Mesenchymal stem cell (in vitro differentiated cells and primary cell): ENCODE measurements at regions not wholly inside any gene's neighbourhood (a gene's known extent, or its start where the extent isn't known, plus 50 kb on each side); places are given as distances from the start of the nearest gene placed in this dataset.

Experiments used
- DNase-seq: peaks from one replicate; pipeline ENCODE4 v3.0.0-alpha.2; 2013
- H2AFZ ChIP-seq: one replicate; pipeline ENCODE4 v1.6.1; 2013; ENCODE audit warnings: low read depth, mild to moderate bottlenecking, control low read depth, inconsistent platforms, low read length, moderate library complexity
- H2AK5ac ChIP-seq: 2 replicates; pipeline ENCODE4 v1.6.1; 2013; ENCODE audit warnings: low read length, moderate library complexity, mild to moderate bottlenecking, inconsistent platforms; ENCODE audit not compliant: severe bottlenecking
- H2BK120ac ChIP-seq: one replicate; pipeline ENCODE4 v1.6.1; 2013; ENCODE audit warnings: low read depth, mild to moderate bottlenecking, inconsistent platforms, low read length, moderate library complexity
- H2BK12ac ChIP-seq, 2 experiments: one replicate each; pipeline ENCODE4 v1.6.1; 2013; ENCODE audit warnings: inconsistent platforms in 2 of 2, low read length in 2 of 2, mild to moderate bottlenecking in 2 of 2, moderate library complexity in 2 of 2, control low read depth in 1 of 2
- H2BK15ac ChIP-seq: one replicate; pipeline ENCODE4 v1.6.1; 2013; ENCODE audit warnings: mild to moderate bottlenecking, low read depth, inconsistent platforms; ENCODE audit not compliant: poor library complexity, severe bottlenecking
- H2BK5ac ChIP-seq: 2 replicates; pipeline ENCODE4 v1.6.1; 2013; ENCODE audit warnings: low read depth, mild to moderate bottlenecking, low read length, control low read depth, inconsistent platforms; ENCODE audit not compliant: poor library complexity, severe bottlenecking
- H3K14ac ChIP-seq, 2 experiments: one replicate each; pipeline ENCODE4 v1.6.1; 2013; ENCODE audit warnings: inconsistent platforms in 2 of 2, low read length in 2 of 2, control low read depth in 1 of 2, mild to moderate bottlenecking in 1 of 2, moderate library complexity in 1 of 2
- H3K18ac ChIP-seq, 2 experiments: one replicate each; pipeline ENCODE4 v1.6.1; 2013; ENCODE audit warnings: inconsistent platforms in 2 of 2, low read length in 2 of 2, control low read depth in 1 of 2, low read depth in 1 of 2, mild to moderate bottlenecking in 1 of 2
- H3K23ac ChIP-seq, 2 experiments: one replicate each; pipeline ENCODE4 v1.6.1; 2013; ENCODE audit warnings: inconsistent platforms in 2 of 2, low read length in 2 of 2, mild to moderate bottlenecking in 2 of 2, moderate library complexity in 2 of 2, control low read depth in 1 of 2
- H3K27ac ChIP-seq: 2 replicates; pipeline ENCODE4 v1.5.1; 2013; ENCODE audit warnings: mild to moderate bottlenecking, moderate library complexity, low read length, control low read depth, inconsistent platforms; ENCODE audit not compliant: poor library complexity, severe bottlenecking
- H3K27me3 ChIP-seq, 2 experiments: 2 replicates each; pipeline versions ENCODE4 v1.6.1 to v1.7.0; 2013; ENCODE audit warnings: low read length in 2 of 2, mild to moderate bottlenecking in 2 of 2, moderate library complexity in 2 of 2, control low read depth in 1 of 2, inconsistent platforms in 1 of 2; ENCODE audit not compliant: control insufficient read depth in 1 of 2, insufficient read depth in 1 of 2
- H3K36me3 ChIP-seq, 2 experiments: 2 replicates each; pipeline versions ENCODE4 v1.6.1 to v1.7.0; 2013; ENCODE audit warnings: low read length in 2 of 2, control low read depth in 1 of 2, inconsistent platforms in 1 of 2, low read depth in 1 of 2, mild to moderate bottlenecking in 1 of 2; ENCODE audit not compliant: insufficient read depth in 2 of 2, control insufficient read depth in 1 of 2
- H3K4ac ChIP-seq, 2 experiments: one replicate each; pipeline ENCODE4 v1.6.1; 2013; ENCODE audit warnings: inconsistent platforms in 2 of 2, low read length in 2 of 2, mild to moderate bottlenecking in 2 of 2, moderate library complexity in 2 of 2, control low read depth in 1 of 2, low read depth in 1 of 2
- H3K4me1 ChIP-seq: 2 replicates; pipeline ENCODE4 v1.6.1; 2013; ENCODE audit warnings: low read depth, low read length, control low read depth; ENCODE audit not compliant: control insufficient read depth, insufficient read depth
- H3K4me2 ChIP-seq: 2 replicates; pipeline ENCODE4 v1.6.1; 2013; ENCODE audit warnings: low read length, mild to moderate bottlenecking, inconsistent platforms; ENCODE audit not compliant: poor library complexity, severe bottlenecking
- H3K4me3 ChIP-seq, 2 experiments: 2 replicates each; pipeline versions ENCODE4 v1.5.1 to v1.7.0; 2013; ENCODE audit warnings: low read length in 2 of 2, mild to moderate bottlenecking in 2 of 2, control low read depth in 1 of 2, low read depth in 1 of 2; ENCODE audit not compliant: insufficient read depth in 1 of 2
- H3K79me1 ChIP-seq: replicated peaks from 2 replicates; pipeline ENCODE4 v1.6.1; 2013; ENCODE audit warnings: mild to moderate bottlenecking, control low read depth, low read length, inconsistent platforms; ENCODE audit not compliant: poor library complexity, severe bottlenecking
- H3K9ac ChIP-seq: 2 replicates; pipeline ENCODE4 v1.7.0; 2013; ENCODE audit warnings: mild to moderate bottlenecking, low read length, moderate library complexity
- H3K9me3 ChIP-seq: 2 replicates; pipeline ENCODE4 v1.7.0; 2013; ENCODE audit warnings: mild to moderate bottlenecking, low read length; ENCODE audit not compliant: control insufficient read depth
- H4K8ac ChIP-seq: one replicate; pipeline ENCODE4 v1.6.1; 2013; ENCODE audit warnings: inconsistent platforms, mild to moderate bottlenecking, low read length, moderate library complexity
- H4K91ac ChIP-seq: one replicate; pipeline ENCODE4 v1.6.1; 2013; ENCODE audit warnings: mild to moderate bottlenecking, low read length, inconsistent platforms
- WGBS: methylation state at CpG from one replicate; pipeline ENCODE4 v1.1.7; 2013; ENCODE audit warnings: mixed read lengths; 5-methylcytosine and 5-hydroxymethylcytosine counted together

GRCh38 chr13:79034341-79034740 is 371.7 kb downstream of the RBM26 start:
- H3K4me2 ChIP-seq, result no peak overlapping the region
- H3K23ac ChIP-seq, result no peak overlapping the region
- no peaks in the 10 kb centered on the region for H3K79me1 ChIP-seq
- no peaks in the 10 kb centered on the region for H3K36me3 ChIP-seq
- H3K4ac ChIP-seq, result no peak overlapping the region
- H3K27me3 ChIP-seq, result no peaks in the 10 kb centered on the region
- no peak for DNase-seq
- 78% methylated on average over 7 of the region's 7 CpGs for WGBS
- no peak overlapping the region for H2AFZ ChIP-seq
- H3K27ac ChIP-seq, result no peak overlapping the region
- no peak overlapping the region for H4K8ac ChIP-seq
- H3K9ac ChIP-seq, result no peak overlapping the region
- H3K18ac ChIP-seq, result no peak overlapping the region
- H3K4me3 ChIP-seq, result no peak overlapping the region
- no peak overlapping the region for H4K91ac ChIP-seq
- no peak overlapping the region for H3K14ac ChIP-seq
- H2BK15ac ChIP-seq, result no peak overlapping the region
- H3K9me3 ChIP-seq, result no peaks in the 10 kb centered on the region
- H2BK120ac ChIP-seq, result no peak overlapping the region
- H3K4me1 ChIP-seq, result no peaks in the 10 kb centered on the region
- no peak overlapping the region for H2AK5ac ChIP-seq
- no peak overlapping the region for H2BK5ac ChIP-seq
- H2BK12ac ChIP-seq, result no peak overlapping the region

GRCh38 chr13:79030513-79030912 is 371.6 kb upstream of the OBI1 start:
- DNase-seq, result no peak
- H2BK12ac ChIP-seq, result no peak overlapping the region
- no peak overlapping the region for H2AFZ ChIP-seq
- no peaks in the 10 kb centered on the region for H3K27me3 ChIP-seq
- H2BK15ac ChIP-seq, result no peak overlapping the region
- no peak overlapping the region for H3K4me2 ChIP-seq
- H3K36me3 ChIP-seq, result no peaks in the 10 kb centered on the region
- no peaks in the 10 kb centered on the region for H3K9me3 ChIP-seq
- WGBS, result 48% methylated on average over 2 of the region's 2 CpGs
- H3K18ac ChIP-seq, result no peak overlapping the region
- no peaks in the 10 kb centered on the region for H3K79me1 ChIP-seq
- H3K23ac ChIP-seq, result no peak overlapping the region
- H3K9ac ChIP-seq, result no peak overlapping the region
- no peak overlapping the region for H3K14ac ChIP-seq
- H2BK5ac ChIP-seq, result no peak overlapping the region
- H3K4ac ChIP-seq, result no peak overlapping the region
- H2BK120ac ChIP-seq, result no peak overlapping the region
- no peak overlapping the region for H3K4me3 ChIP-seq
- H4K91ac ChIP-seq, result no peak overlapping the region
- no peak overlapping the region for H3K27ac ChIP-seq
- no peaks in the 10 kb centered on the region for H3K4me1 ChIP-seq
- no peak overlapping the region for H4K8ac ChIP-seq
- no peak overlapping the region for H2AK5ac ChIP-seq

- H3K9me3 ChIP-seq, result peaks cover 31% of the 10 kb centered on the region
- H3K36me3 ChIP-seq, result no peaks in the 10 kb centered on the region
- no peak overlapping the region for H2AFZ ChIP-seq
- no peak overlapping the region for H3K9ac ChIP-seq
- no peak overlapping the region for H3K4me3 ChIP-seq
- H3K27ac ChIP-seq, result no peak overlapping the region
- no peaks in the 10 kb centered on the region for H3K27me3 ChIP-seq
- no peak overlapping the region for H3K23ac ChIP-seq
- WGBS, result 0% methylated on average over 2 of the region's 2 CpGs
- H4K8ac ChIP-seq, result no peak overlapping the region
- H2BK12ac ChIP-seq, result no peak overlapping the region
- H2AK5ac ChIP-seq, result no peak overlapping the region
- H4K91ac ChIP-seq, result no peak overlapping the region
- no peak overlapping the region for H2BK15ac ChIP-seq
- no peak overlapping the region for H3K4me2 ChIP-seq
- no peak overlapping the region for H3K18ac ChIP-seq
- H3K4me1 ChIP-seq, result no peaks in the 10 kb centered on the region
- H3K79me1 ChIP-seq, result no peaks in the 10 kb centered on the region
- no peak for DNase-seq
- H2BK5ac ChIP-seq, result no peak overlapping the region
- no peak overlapping the region for H2BK120ac ChIP-seq
- no peak overlapping the region for H3K14ac ChIP-seq
- H3K4ac ChIP-seq, result no peak overlapping the region
Observed at GRCh38 chr13:79018166-79018565, 359.2 kb upstream of the OBI1 start.

- Histone ChIP-seq H2BK5ac (no peak overlapping the region), H3K27me3 (no peaks in the 10 kb centered on the region), H3K27ac (no peak overlapping the region), H3K4me1 (no peaks in the 10 kb centered on the region), H3K9ac (no peak overlapping the region), H4K8ac (no peak overlapping the region), H2BK12ac (no peak overlapping the region), H3K4me2 (no peak overlapping the region), H2AK5ac (no peak overlapping the region), H2BK120ac (no peak overlapping the region), H3K36me3 (no peaks in the 10 kb centered on the region), H3K23ac (no peak overlapping the region), H2AFZ (no peak overlapping the region), H3K9me3 (peaks cover 10% of the 10 kb centered on the region), H3K4ac (no peak overlapping the region), H2BK15ac (no peak overlapping the region), H3K79me1 (no peaks in the 10 kb centered on the region), H3K14ac (no peak overlapping the region), H4K91ac (no peak overlapping the region), H3K18ac (no peak overlapping the region), H3K4me3 (no peak overlapping the region)
- DNase-seq, result no peak
- 46% methylated on average over 2 of the region's 2 CpGs for WGBS
Observed at GRCh38 chr13:79011179-79011578, 352.2 kb upstream of the OBI1 start.
